ENCODE measurements at regions not wholly inside any gene's neighbourhood (a gene's known extent, or its start where the extent isn't known, plus 50 kb on each side); places are given as distances from the start of the nearest gene placed in this dataset.

GRCh38 chr1:4044967-4045366 is 144.9 kb upstream of the C1orf174 start:
- no peak for DNase-seq

DNA sequence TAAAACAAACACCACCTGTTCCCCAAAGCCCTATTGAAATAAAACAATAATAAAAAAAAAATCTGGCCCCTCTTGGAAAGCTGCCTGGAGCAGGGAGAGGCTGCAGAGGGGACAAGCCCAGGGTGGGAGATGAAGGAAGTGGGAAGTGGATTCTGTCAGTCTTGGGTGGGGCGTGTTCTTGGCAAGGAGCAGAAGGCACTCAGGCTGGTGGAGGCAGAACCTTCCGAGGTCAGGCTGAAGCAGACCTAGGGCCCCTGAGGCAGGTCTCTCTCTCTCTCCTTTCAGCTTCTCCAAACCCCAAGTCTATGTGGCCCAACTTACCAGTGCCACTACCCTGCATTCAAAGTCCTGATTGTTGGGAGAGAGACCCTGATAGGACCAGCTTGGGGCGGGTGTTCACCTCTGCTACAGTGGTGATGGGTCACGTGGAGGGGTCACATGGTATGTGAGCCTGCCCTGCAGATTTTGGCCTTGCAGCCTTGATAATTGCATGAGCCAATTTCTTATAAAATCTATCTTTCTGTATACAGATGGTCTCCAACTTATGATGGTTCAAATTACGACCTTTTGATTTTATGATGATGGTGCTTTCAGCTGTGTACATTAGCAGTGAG is 145.4 kb upstream of the C1orf174 start:
- no peak for DNase-seq

DNA sequence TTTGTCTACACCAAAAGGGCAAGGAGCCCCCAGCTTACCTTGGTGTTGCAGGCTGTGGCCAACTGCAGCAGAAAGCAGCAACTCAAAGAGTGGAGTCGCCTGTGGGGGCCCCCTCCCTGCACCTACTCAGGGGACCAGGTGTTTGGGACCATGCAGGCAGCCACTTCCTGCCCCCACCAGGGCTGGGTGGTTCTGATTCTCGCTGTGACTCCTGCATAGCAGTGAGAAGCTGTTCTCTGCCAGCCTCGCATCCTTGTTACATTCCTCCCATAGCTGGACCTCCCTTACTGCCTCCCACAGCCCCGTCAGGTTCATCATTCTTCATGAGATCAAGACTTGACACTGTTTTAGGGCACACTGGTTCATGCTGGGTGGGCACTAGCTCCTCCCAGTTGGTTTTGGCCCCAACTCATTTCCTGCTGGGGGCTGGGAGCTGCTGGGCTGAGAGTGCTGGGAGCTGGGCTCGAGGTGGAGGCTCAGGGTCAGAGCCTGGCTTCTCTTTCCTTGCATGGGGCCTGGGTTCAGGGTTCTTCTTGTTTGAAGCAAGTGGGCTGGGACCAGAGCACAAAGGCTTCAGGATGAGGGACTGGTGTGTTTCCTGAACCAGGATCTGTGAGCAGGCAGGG is 146.9 kb upstream of the C1orf174 start:
- DNase-seq, result no peak

DNA sequence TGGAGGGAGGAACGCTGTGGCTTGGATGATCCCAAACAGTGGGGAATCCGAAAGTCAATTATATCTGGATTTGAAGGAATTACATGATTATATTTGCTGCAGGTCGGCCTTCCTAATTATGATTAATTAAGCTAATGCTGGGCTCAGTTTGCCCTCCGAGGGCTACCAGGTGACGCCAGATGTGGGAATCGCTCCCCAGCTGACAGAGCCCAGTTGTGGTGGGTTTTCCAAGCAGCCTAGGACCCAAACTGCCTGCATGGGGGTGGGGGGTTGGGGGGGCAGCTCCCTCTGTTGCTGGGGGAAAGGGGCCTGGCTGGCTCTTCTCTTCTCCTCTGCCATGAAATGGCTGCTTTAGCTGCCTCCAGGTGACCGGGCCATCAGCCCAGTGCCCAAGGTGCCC is 147.6 kb upstream of the C1orf174 start:
- DNase-seq, result no peak

- no peak for DNase-seq
Measured at GRCh38 chr1:4048076-4048475, 148.0 kb upstream of the C1orf174 start.

- no peak for DNase-seq
Measured at GRCh38 chr1:4048921-4049320, 148.8 kb upstream of the C1orf174 start.

- no peak for DNase-seq
Measured at GRCh38 chr1:4050998-4051397, 150.9 kb upstream of the C1orf174 start.

GRCh38 chr1:4052657-4053056 is 152.6 kb upstream of the C1orf174 start:
- DNase-seq, result no peak

DNA sequence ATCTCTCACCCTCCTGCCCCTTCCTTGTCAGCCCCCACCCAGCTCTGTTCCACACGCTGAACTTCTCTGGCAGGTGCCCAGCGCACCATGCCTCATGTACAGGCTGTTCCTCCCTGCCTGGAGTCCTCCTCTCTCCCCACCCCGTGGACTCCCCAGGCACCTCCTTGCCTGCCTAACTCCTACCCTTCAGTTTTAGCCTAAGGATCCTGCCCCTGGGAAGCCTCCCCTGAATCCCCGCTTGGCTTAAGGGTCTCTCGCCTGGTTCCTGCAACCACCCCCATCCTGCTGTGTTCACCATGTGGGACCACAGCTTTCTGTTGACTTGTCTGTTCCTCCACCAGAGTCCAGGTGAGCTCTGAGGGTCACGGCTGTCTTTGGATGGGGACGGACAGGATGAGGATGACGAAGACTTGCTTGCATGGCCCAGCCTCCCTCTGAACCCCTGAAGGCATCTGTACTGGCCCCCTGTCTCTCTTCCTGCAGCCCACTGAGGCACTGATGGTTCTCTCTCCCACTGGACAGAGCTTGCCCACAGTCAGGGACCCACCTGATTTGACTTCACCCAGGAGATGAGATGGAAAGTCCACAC is 153.2 kb upstream of the C1orf174 start:
- no peak for DNase-seq

DNA sequence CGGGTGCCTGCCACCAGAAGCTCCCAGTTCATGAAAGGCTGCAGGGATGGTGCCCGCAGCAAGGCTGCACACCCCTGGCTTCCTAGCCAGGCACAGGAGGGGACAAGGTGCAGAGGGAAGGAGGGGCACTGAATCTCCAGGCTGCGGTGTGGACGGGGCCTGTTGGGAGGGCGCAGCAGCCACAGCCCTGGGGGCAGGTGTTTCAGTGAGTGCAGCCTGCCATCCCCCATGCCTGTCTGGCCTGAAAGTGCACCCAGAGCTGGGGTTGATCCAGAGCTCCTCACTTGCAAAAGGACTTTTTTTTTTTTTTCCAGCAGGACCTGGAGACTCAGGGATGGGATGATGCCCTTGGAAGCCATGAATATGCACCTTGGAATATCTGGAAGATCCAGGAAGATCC is 153.7 kb upstream of the C1orf174 start:
- no peak for DNase-seq

DNA sequence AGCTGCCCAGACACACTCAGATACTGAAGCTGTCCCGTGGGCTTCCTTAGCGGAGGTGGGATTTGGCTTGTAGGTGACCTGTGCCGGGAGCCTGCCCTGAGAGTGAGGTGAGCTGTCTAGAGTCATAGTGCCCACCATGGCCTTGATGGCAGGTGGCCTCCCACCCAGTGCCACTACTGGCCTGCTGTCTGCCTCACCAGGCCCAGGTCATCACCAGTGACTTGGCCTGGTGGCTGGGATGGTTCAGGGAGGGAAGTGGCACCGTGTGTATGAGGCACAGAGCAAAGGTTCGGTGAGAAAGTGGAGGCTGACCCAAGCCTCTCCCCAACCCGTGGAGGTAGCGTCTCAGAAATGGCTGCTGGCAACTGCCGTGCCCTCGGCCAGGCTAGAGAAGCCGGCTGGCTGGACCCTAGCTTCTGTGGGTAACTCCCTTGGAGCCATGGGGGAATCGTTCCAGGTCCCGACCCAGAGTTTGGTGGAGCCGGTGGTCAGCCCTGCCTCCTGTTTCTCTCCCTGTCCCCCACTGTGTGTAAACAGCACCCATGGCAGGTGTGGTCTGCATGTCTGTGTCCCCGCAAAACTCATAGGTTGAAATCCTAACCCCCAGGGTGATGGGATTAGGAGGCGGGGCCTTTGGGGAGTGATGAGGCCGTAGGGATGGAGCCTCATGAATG is 155.4 kb upstream of the C1orf174 start:
- no peak for DNase-seq

DNA sequence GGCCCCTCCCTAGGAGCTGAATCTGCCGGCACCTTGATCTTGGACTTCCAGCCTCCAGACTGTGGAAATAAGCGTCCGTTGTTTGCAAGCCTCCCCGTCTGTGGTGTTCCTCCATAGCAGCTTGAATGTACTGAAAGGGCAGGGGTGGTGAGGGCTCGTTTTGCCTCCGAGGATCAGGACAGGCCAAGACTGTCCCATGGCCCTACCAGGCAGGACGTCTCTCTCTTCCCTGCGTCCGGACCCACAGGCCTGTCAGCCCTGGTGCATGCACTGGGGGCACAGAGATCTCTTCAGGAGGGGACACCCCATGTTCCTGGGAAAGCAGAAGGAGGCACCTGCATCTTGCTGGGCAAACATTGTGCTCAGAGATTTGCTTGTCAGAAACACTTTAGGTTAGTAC is 156.3 kb upstream of the C1orf174 start:
- DNase-seq, result no peak

DNA sequence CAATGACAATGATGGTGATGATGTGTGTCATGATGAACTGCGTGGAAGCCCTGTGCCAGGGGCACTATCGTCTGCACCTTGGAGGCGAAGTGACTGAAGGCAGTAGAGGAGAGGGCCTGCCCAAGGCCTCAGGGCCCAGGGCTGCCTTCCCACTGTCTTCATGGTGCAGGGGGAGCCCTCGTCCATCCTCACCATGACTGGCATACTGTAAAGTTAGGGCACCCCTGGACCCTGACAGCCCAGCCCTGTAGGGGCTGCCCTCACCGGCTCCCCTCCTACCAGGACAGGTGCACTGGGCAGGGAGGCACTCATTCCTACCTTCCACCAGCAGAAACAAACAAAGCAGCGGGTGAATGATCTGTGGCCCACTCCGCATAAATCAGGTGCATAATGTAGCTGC is 156.9 kb upstream of the C1orf174 start:
- DNase-seq, result no peak

- no peak for DNase-seq
Measured at GRCh38 chr1:4057603-4058002, 157.5 kb upstream of the C1orf174 start.

DNA sequence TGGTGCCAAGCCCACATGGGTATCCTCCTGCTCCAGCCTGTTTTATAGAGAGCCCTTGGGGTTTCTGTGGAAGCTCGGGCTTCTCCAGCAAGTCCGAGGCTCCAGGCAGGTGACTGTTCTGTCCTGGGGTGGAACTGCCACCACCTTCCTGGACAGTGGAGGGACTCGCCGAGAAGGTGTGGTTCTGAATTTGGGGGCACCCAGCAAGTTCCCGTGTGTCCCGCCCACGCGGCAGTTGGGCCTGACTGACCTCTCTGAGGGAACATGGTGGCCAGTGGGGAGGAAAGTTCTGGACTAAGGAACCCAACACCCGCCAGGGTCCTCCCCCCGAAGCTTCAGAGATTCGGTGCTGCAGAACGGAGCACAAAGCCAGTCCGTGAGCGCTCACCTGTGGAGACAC is 158.1 kb upstream of the C1orf174 start:
- no peak for DNase-seq

DNA sequence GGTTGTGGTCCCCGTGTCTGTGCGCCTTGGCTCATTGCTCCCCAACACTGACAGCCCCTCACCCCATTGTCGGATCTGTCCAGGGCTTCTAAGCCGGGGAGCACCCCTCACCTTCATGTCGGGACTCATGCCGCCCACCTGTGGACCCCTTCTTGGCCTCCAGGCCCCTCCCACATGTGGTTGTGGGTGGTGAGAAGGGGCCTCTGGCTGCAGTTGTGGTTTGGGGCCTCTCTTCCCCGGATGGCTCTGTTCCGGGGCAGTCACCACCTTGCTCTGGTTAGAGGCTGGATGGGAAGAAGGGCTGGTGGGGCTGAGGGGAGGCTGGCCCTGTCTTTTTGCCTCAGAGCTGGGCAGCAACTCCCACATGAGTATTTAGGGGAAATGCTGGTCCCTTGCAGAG is 158.6 kb upstream of the C1orf174 start:
- DNase-seq, result no peak

- no peak for DNase-seq
Measured at GRCh38 chr1:4059270-4059669, 159.2 kb upstream of the C1orf174 start.

- DNase-seq, result no peak
Measured at GRCh38 chr1:4060850-4061249, 160.8 kb upstream of the C1orf174 start.

- no peak for DNase-seq
Measured at GRCh38 chr1:4061521-4062031, 161.5 kb upstream of the C1orf174 start.

DNA sequence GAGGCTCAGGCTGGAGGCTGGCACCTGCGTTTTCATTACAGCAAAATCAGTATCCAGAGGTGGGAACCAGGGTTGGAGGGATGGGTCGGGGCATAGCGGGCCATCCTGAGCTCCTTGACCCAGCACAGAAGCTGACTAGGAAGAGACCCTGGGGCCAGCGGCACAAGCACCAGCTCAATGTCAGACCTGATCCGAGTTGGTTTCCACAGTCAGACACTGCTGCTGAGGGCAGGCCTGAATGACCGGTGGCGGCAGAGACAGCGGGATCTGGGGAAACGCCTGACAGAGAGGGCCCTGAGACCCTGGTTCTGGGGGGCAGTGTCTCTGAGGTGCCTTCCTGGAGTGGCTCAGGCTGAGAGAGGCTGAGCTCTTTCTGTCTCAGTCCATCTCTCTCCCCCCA is 162.0 kb upstream of the C1orf174 start:
- DNase-seq, result no peak

DNA sequence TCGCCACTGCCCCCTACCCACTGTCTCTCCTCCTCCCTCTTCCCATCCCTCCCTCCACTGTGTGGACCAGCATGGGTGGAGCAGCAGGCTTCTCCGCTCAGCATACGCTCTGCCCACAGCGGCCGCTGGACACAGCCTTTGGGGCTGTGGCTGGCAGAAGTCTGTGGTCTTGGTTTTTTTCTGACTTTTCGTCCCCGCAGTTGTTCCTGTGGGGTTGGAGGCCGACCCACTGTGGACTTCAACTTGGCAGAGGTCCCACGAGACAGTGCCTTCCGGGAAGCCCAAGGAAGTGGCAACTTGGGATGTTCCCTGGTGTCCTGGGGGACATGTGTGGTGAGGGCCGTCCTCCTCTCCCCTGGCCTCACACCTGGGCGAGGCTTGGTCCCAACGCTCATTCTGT is 162.5 kb upstream of the C1orf174 start:
- no peak for DNase-seq

DNA sequence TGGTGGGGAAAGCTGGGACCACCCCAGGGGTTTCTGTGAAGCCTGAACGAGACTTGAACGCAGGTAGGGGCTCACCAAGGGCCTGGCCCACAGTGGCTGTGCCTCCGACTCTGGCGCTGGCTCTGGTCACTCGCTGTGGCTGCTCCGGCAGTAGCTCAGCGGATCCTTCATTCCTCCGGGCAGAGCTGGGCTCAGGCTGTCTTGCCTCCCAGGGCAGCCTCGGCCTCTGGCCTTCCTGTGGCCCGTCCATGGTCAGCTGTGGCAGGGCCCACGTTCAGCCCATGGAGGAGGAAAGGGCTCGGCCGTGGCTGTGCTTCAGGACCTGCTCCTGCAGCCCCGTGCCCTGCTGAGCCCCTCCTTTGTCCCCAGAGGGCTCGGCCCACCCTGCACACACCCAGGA is 162.9 kb upstream of the C1orf174 start:
- DNase-seq, result no peak

DNA sequence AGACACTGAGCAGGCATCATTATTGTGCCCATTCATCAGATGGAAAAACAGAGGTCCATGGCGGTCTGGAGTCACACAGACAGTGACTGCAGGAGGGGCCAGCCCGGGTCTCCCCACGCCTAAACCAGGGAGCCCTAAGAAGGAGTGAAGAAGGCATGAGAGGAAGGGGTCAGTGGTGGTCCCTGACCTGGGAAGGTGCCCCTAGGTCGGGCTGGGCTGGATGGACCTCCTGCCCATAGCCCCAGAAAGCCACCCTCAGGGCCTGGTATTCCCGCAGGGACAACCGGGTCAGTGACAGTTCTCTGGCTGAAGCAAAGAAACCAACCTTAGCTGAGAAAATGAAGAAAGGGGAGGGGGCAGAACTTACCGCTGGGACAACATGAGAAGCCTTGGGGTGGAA is 163.4 kb upstream of the C1orf174 start:
- DNase-seq, result no peak

Data from amygdala (tissue), 56 donors.